ENCODE measurements at regions not wholly inside any gene's neighbourhood (a gene's known extent, or its start where the extent isn't known, plus 50 kb on each side); places are given as distances from the start of the nearest gene placed in this dataset.

- no peak for TF ChIP-seq CTCF (IDR thresholded peaks at IDR 0.05)
- H3K4me3 ChIP-seq: no peak overlapping the region
- ATAC-seq (no peak), DNase-seq (no peak)
- peaks cover 0 to 2% (median 0%) of the 10 kb centered on the region in 11 donors for H3K9me3 ChIP-seq
- no peaks in the 10 kb centered on the region for H3K27me3 ChIP-seq
- H3K4me1 ChIP-seq: no peaks in the 10 kb centered on the region
- H3K27ac ChIP-seq: no peak overlapping the region
- intact Hi-C loops (cut with DNase I): no loop called here
- 95 to 96% methylated on average over 3 of the region's 3 CpGs for WGBS, 2 donors
- no peaks in the 10 kb centered on the region for H3K36me3 ChIP-seq
Measured at GRCh38 chr13:105107781-105108180, 1427.7 kb downstream of the EFNB2 start.

GRCh38 chr13:105105471-105105870, 1430.0 kb downstream of the EFNB2 start:
- ATAC-seq (no peak), DNase-seq (no peak)
- H3K27ac ChIP-seq: no peak overlapping the region
- intact Hi-C loops (cut with DNase I): no loop called here
- H3K9me3 ChIP-seq: peaks cover 0 to 2% (median 0%) of the 10 kb centered on the region in 11 donors
- no peaks in the 10 kb centered on the region for H3K27me3 ChIP-seq
- 87 to 93% methylated on average over 4 of the region's 4 CpGs for WGBS, 2 donors
- TF ChIP-seq CTCF (IDR thresholded peaks at IDR 0.05): no peak
- H3K4me3 ChIP-seq: no peak overlapping the region
- H3K4me1 ChIP-seq: no peaks in the 10 kb centered on the region
- no peaks in the 10 kb centered on the region for H3K36me3 ChIP-seq

- intact Hi-C loops (cut with DNase I): no loop called here
- H3K4me1 ChIP-seq: no peaks in the 10 kb centered on the region
- DNase-seq (no peak), ATAC-seq (no peak)
- H3K4me3 ChIP-seq: no peak overlapping the region
- no peak overlapping the region for H3K27ac ChIP-seq
- H3K9me3 ChIP-seq: no peaks in the 10 kb centered on the region
- no peak for TF ChIP-seq CTCF (IDR thresholded peaks at IDR 0.05)
- no peaks in the 10 kb centered on the region for H3K27me3 ChIP-seq
- H3K36me3 ChIP-seq: no peaks in the 10 kb centered on the region
Measured at GRCh38 chr13:105097521-105097920, 1437.9 kb downstream of the EFNB2 start.

GRCh38 chr13:105089858-105090643, 1445.4 kb downstream of the EFNB2 start:
- no peak for ATAC-seq
- H3K27me3 ChIP-seq: no peaks in the 10 kb centered on the region
- no peak overlapping the region for H3K4me3 ChIP-seq
- TF ChIP-seq CTCF (IDR thresholded peaks at IDR 0.05): no peak
- H3K27ac ChIP-seq: no peak overlapping the region
- no peak for DNase-seq
- H3K4me1 ChIP-seq: peaks cover 0 to 6% (median 0%) of the 10 kb centered on the region in 9 donors
- H3K36me3 ChIP-seq: no peaks in the 10 kb centered on the region
- 67 to 72% methylated on average over 4 of the region's 4 CpGs for WGBS, 2 donors
- H3K9me3 ChIP-seq: no peaks in the 10 kb centered on the region
- intact Hi-C loops (cut with DNase I): no loop called here
